Activated CD8-positive, alpha-beta memory T cell treated with anti-CD3 and anti-CD28 coated beads, Interleukin-2, amount 10 ng/mL, durations not matched to agents 7 days and 5 days (primary cell): ENCODE measurements at regions not wholly inside any gene's neighbourhood (a gene's known extent, or its start where the extent isn't known, plus 50 kb on each side); places are given as distances from the start of the nearest gene placed in this dataset.

Experiments
- ATAC-seq: fragments of 150-1000 bp; cut with Tn5 transposase; one replicate; pipeline ENCODE4 v1.10.0; 2021; ENCODE audit warnings: moderate library complexity
- CTCF ChIA-PET: fragments of 350-600 bp; sonication (Branson Sonifier 250); formaldehyde crosslinking; loops from one replicate; lab custom pipeline; 2021; ENCODE audit warnings: antibody characterized with exemption; lab: Charles Lee
- DNase-seq: peaks from one replicate; pipeline ENCODE4 v3.0.0-alpha.2; 2020
- H3K27ac Mint-ChIP-seq: one replicate; pipeline ENCODE4 v1.8.0; 2021; ENCODE audit warnings: mild to moderate bottlenecking, mixed read lengths
- H3K27me3 Mint-ChIP-seq: one replicate; pipeline ENCODE4 v1.8.0; 2021; ENCODE audit warnings: mixed read lengths
- H3K36me3 Mint-ChIP-seq: one replicate; pipeline ENCODE4 v1.8.0; 2021; ENCODE audit warnings: mild to moderate bottlenecking, mixed read lengths
- H3K4me1 Mint-ChIP-seq: one replicate; pipeline ENCODE4 v1.8.0; 2021; ENCODE audit warnings: mixed read lengths
- H3K4me3 Mint-ChIP-seq: one replicate; pipeline ENCODE4 v1.8.0; 2021; ENCODE audit warnings: mild to moderate bottlenecking, moderate library complexity, mixed read lengths
- H3K9me3 Mint-ChIP-seq: one replicate; pipeline ENCODE4 v1.8.0; 2022; ENCODE audit warnings: low read depth, mixed read lengths

GRCh38 chr10:33098951-33099663, 141.1 kb upstream of the ITGB1 start:
- Mint-ChIP-seq H3K9me3 (peaks cover 14% of the 10 kb centered on the region), H3K4me3 (no peak overlapping the region), H3K27ac (peak overlapping the region; percentile 81), H3K36me3 (peaks cover 16% of the 10 kb centered on the region), H3K4me1 (peaks cover 26% of the 10 kb centered on the region), H3K27me3 (no peaks in the 10 kb centered on the region)
- peak; percentile 34 for ATAC-seq
- CTCF ChIA-PET: no interaction called here
- no peak for DNase-seq

- Mint-ChIP-seq H3K27me3 (no peaks in the 10 kb centered on the region), H3K4me1 (peaks cover 23% of the 10 kb centered on the region), H3K27ac (no peak overlapping the region), H3K36me3 (peaks cover 16% of the 10 kb centered on the region), H3K4me3 (no peak overlapping the region), H3K9me3 (peaks cover 9% of the 10 kb centered on the region)
- CTCF ChIA-PET: no interaction called here
- no peak for ATAC-seq
- DNase-seq: no peak
Measured at GRCh38 chr10:33095867-33096815, 138.1 kb upstream of the ITGB1 start.

GRCh38 chr10:33094263-33095051, 136.4 kb upstream of the ITGB1 start:
- Mint-ChIP-seq H3K36me3 (peaks cover 16% of the 10 kb centered on the region), H3K27me3 (peaks cover 3% of the 10 kb centered on the region), H3K4me1 (peaks cover 10% of the 10 kb centered on the region), H3K27ac (no peak overlapping the region), H3K4me3 (no peak overlapping the region), H3K9me3 (peaks cover 9% of the 10 kb centered on the region)
- CTCF ChIA-PET: interaction anchor here (1.0 kb wide), 1 partner anchor 10 kb away, joined by 5 read pairs; no protein-coding TSS in a partner anchor
- ATAC-seq (no peak), DNase-seq (no peak)

- ATAC-seq: no peak
- Mint-ChIP-seq H3K4me1 (peaks cover 2% of the 10 kb centered on the region), H3K4me3 (no peak overlapping the region), H3K36me3 (peaks cover 16% of the 10 kb centered on the region), H3K27ac (no peak overlapping the region), H3K9me3 (peaks cover 9% of the 10 kb centered on the region), H3K27me3 (peaks cover 3% of the 10 kb centered on the region)
- no peak for DNase-seq
- CTCF ChIA-PET: interaction anchor here (1.0 kb wide), 1 partner anchor 11 kb away, joined by 5 read pairs; no protein-coding TSS in a partner anchor
Measured at GRCh38 chr10:33093362-33093761, 135.3 kb upstream of the ITGB1 start.

GRCh38 chr10:33092596-33092995, 134.6 kb upstream of the ITGB1 start:
- Mint-ChIP-seq H3K27ac (no peak overlapping the region), H3K9me3 (peaks cover 9% of the 10 kb centered on the region), H3K4me1 (peaks cover 6% of the 10 kb centered on the region), H3K4me3 (no peak overlapping the region), H3K36me3 (peaks cover 17% of the 10 kb centered on the region), H3K27me3 (peaks cover 3% of the 10 kb centered on the region)
- ATAC-seq (no peak), DNase-seq (no peak)
- CTCF ChIA-PET: no interaction called here

- Mint-ChIP-seq H3K4me1 (peaks cover 16% of the 10 kb centered on the region), H3K27me3 (peaks cover 3% of the 10 kb centered on the region), H3K27ac (no peak overlapping the region), H3K9me3 (peaks cover 4% of the 10 kb centered on the region), H3K4me3 (no peak overlapping the region), H3K36me3 (peaks cover 15% of the 10 kb centered on the region)
- DNase-seq: no peak
- CTCF ChIA-PET: no interaction called here
- ATAC-seq: no peak
Measured at GRCh38 chr10:33091201-33091600, 133.2 kb upstream of the ITGB1 start.

- Mint-ChIP-seq H3K27me3 (peaks cover 3% of the 10 kb centered on the region), H3K36me3 (peaks cover 10% of the 10 kb centered on the region), H3K4me1 (peaks cover 16% of the 10 kb centered on the region), H3K4me3 (no peak overlapping the region), H3K9me3 (peaks cover 1% of the 10 kb centered on the region), H3K27ac (no peak overlapping the region)
- CTCF ChIA-PET: no interaction called here
- DNase-seq (no peak), ATAC-seq (no peak)
Measured at GRCh38 chr10:33088990-33089389, 131.0 kb upstream of the ITGB1 start.

GRCh38 chr10:33087922-33088321, 129.9 kb upstream of the ITGB1 start:
- Mint-ChIP-seq H3K4me1 (peaks cover 13% of the 10 kb centered on the region), H3K27ac (no peak overlapping the region), H3K9me3 (peaks cover 1% of the 10 kb centered on the region), H3K27me3 (peaks cover 3% of the 10 kb centered on the region), H3K36me3 (peaks cover 5% of the 10 kb centered on the region), H3K4me3 (no peak overlapping the region)
- ATAC-seq (no peak), DNase-seq (no peak)
- CTCF ChIA-PET: no interaction called here

GRCh38 chr10:33087152-33087551, 129.1 kb upstream of the ITGB1 start:
- H3K36me3 Mint-ChIP-seq: peaks cover 3% of the 10 kb centered on the region
- CTCF ChIA-PET: no interaction called here
- H3K27me3 Mint-ChIP-seq: peaks cover 3% of the 10 kb centered on the region
- H3K4me3 Mint-ChIP-seq: no peak overlapping the region
- no peak for DNase-seq
- ATAC-seq: no peak
- H3K27ac Mint-ChIP-seq: no peak overlapping the region
- peaks cover 13% of the 10 kb centered on the region for H3K4me1 Mint-ChIP-seq
- peaks cover 1% of the 10 kb centered on the region for H3K9me3 Mint-ChIP-seq

- DNase-seq: no peak
- Mint-ChIP-seq H3K4me1 (peaks cover 13% of the 10 kb centered on the region), H3K27ac (no peak overlapping the region), H3K36me3 (peaks cover 3% of the 10 kb centered on the region), H3K9me3 (peaks cover 1% of the 10 kb centered on the region), H3K4me3 (no peak overlapping the region), H3K27me3 (peaks cover 3% of the 10 kb centered on the region)
- ATAC-seq: no peak
- CTCF ChIA-PET: no interaction called here
Measured at GRCh38 chr10:33086100-33086499, 128.1 kb upstream of the ITGB1 start.

GRCh38 chr10:33085313-33085833, 127.3 kb upstream of the ITGB1 start:
- CTCF ChIA-PET: no interaction called here
- peaks cover 1% of the 10 kb centered on the region for H3K9me3 Mint-ChIP-seq
- no peak for ATAC-seq
- DNase-seq: no peak
- H3K27ac Mint-ChIP-seq: no peak overlapping the region
- no peak overlapping the region for H3K4me3 Mint-ChIP-seq
- H3K27me3 Mint-ChIP-seq: no peaks in the 10 kb centered on the region
- H3K4me1 Mint-ChIP-seq: peaks cover 13% of the 10 kb centered on the region
- peaks cover 3% of the 10 kb centered on the region for H3K36me3 Mint-ChIP-seq

GRCh38 chr10:33084453-33084852, 126.4 kb upstream of the ITGB1 start:
- DNase-seq (no peak), ATAC-seq (no peak)
- H3K4me3 Mint-ChIP-seq: no peak overlapping the region
- CTCF ChIA-PET: no interaction called here
- H3K27ac Mint-ChIP-seq: no peak overlapping the region
- H3K36me3 Mint-ChIP-seq: peaks cover 3% of the 10 kb centered on the region
- H3K27me3 Mint-ChIP-seq: no peaks in the 10 kb centered on the region
- no peaks in the 10 kb centered on the region for H3K9me3 Mint-ChIP-seq
- H3K4me1 Mint-ChIP-seq: peaks cover 13% of the 10 kb centered on the region

GRCh38 chr10:33082373-33082895, 124.4 kb upstream of the ITGB1 start:
- CTCF ChIA-PET: interaction anchor here (1.2 kb wide), 1 partner anchor 19 kb away, joined by 3 read pairs; no protein-coding TSS in a partner anchor

More at GRCh38 chr10:33082373-33082895, 124.4 kb upstream of the ITGB1 start:
- H3K4me3 Mint-ChIP-seq: no peak overlapping the region
- ATAC-seq: no peak
- no peaks in the 10 kb centered on the region for H3K9me3 Mint-ChIP-seq
- H3K36me3 Mint-ChIP-seq: no peaks in the 10 kb centered on the region
- no peak overlapping the region for H3K27ac Mint-ChIP-seq
- no peak for DNase-seq
- H3K4me1 Mint-ChIP-seq: peaks cover 8% of the 10 kb centered on the region
- H3K27me3 Mint-ChIP-seq: no peaks in the 10 kb centered on the region
